ENCODE measurements at regions not wholly inside any gene's neighbourhood (a gene's known extent, or its start where the extent isn't known, plus 50 kb on each side); places are given as distances from the start of the nearest gene placed in this dataset.
A peak's percentile ranks its signal among the peaks of the same experiment; 100 is the strongest.

GRCh38 chr2:217184242-217184641 is 324.4 kb upstream of the TNP1 start:
- DNase-seq = no peak

- DNase-seq = no peak
Measured at GRCh38 chr2:217183471-217183870, 323.6 kb upstream of the TNP1 start.

- no peak for DNase-seq
Measured at GRCh38 chr2:217182926-217183325, 323.1 kb upstream of the TNP1 start.

- DNase-seq = no peak
Measured at GRCh38 chr2:217181512-217181911, 321.6 kb upstream of the TNP1 start.

- no peak for DNase-seq
Measured at GRCh38 chr2:217179854-217180253, 320.0 kb upstream of the TNP1 start.

GRCh38 chr2:217178341-217178740 is 318.5 kb upstream of the TNP1 start:
- no peak for DNase-seq

- no peak for DNase-seq
Measured at GRCh38 chr2:217177720-217178119, 317.9 kb upstream of the TNP1 start.

DNA sequence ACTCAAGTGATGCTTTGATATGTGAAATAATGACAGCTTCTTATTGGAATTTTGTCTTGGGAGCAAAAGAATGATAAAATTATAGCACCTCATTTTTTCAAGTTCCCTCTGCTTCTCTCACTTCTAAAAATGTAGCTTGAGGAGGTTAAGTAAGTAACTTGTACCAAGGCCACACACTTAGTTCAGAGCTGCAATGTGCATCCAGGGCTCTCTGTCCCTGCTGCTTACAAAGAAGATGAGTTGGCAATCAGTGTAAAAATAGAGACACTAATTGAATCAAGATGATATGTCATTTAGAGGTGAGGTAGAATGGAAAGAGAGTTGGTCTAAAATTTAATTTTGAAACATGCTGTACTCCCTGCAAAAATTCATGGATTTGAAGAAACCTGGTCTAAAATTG is 312.0 kb upstream of the TNP1 start:
- no peak for DNase-seq

DNA sequence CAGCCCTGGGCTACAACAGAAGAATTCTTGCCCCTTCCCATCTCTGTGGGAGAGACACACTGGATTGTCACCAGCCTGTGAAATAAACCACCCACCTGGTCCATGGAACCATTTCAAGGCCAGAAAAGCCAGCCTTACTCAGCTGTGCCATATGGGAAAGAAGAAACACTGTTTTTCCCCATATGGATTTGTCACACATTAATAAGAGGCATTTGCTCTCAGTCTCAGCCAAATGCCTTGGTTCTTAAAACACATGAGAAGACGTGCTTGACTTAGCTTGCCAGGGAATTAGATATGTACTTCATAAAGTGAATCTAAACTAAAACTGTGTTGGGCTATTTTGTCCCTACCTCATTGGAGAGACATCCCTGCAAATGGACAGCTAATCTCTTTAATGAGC is 308.6 kb upstream of the TNP1 start:
- DNase-seq = peak; percentile 71

DNA sequence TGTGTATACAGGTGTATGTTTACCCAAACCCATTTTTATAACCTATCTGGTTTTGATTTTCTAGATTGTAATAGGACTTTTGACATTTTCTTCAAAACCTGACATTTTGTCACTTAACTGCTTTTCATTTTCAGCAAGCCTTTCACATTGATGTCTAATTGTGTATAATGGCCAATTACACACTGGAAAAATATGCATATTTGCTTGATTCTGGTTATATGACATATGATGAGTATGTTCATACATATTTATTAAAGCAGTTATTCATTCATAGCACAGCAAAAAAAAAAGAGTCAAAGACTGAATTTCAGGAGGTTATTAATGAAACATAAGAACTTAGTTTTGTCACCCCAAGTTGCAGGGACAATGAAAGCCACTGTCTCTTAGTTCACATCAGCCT is 307.7 kb upstream of the TNP1 start:
- DNase-seq = no peak

GRCh38 chr2:217166241-217166850 is 306.5 kb upstream of the TNP1 start:
- no peak for DNase-seq

GRCh38 chr2:217165547-217165946 is 305.7 kb upstream of the TNP1 start:
- no peak for DNase-seq

DNA sequence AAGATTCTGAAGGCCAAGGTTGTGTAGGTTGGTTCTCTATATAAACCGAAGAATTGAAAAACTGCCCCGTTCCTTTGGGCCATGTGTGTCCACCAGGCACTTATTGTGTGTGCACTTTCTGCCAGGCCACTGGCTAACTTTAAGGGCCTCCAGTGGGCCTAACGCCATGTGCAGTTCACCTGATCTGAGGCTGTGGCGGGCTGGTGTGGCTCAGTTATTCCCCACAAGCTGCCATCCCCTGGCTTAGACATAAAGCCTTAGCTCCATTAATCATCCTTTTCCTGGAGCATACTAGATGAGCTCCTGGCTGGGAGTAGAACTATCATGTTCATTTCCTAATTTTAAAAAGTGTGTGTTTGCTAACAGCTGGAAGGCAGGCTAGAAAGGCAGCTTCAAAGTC is 304.1 kb upstream of the TNP1 start:
- DNase-seq = peak; percentile 47

DNA sequence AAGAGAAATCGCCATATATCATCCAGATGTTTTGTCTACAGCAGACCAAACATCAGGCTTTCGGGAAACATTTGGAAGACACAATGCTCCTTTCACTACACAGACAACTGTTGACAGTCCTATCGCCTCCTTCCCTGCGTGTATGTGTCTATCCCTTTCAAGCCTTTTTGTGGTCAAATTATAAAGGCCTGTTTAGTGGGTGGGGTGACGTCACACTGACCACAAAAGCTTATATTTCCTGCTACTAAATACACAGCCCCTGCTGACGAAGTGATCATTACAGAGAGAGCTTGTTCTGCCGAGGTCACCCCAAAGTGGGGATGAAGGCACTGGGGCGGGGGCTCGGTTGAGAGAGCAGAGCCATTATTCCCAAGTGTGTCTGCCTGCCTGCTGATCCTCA is 302.7 kb upstream of the TNP1 start:
- peak; percentile 74 for DNase-seq

DNA sequence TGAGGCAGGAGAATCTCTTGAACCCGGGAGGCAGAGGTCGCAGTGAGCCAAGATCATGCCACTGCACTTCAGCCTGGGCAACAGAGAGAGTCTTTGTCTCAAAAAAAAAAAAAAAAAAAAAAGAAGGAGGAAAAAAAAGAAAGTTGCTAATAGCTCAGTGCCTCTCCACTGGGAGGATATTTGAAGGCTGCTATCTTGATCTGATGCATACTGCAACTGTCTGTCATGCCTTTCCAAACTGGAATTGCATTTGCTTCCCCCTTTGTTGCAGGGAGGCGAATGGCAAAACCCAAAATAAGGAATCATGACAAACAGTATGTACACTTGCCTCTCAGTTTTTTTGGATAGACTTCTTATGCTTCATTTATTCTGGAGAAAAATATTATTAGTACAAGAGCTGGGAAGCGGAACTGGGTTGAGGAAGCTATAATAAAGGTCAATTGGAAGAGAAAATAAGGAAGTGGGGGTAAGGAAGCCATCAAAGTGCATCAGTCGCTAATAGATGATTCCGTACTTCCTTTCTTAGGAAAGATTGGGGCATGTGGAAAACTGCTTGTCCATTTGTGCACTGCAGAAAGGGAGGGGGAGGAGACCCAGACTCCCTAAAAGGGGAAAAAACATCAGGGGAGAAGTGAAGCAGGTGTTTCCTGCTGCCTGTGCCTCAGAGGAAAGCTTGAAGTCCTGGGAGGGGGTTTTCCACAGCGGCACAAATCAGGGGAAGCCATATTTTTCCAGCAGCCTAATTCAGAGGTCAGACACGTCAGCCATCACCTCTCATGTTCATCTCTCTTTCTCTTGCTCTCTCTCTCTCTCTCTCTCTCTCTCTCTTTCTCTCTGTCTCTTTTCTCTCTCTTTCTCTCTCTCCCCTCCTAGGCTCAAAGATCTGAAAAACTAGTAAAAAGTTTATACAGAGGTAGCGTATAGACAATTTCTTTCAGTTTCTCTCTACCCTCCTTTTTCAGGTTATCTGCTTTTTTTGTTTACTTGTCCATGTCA is 301.4 kb upstream of the TNP1 start:
- no peak for DNase-seq

DNA sequence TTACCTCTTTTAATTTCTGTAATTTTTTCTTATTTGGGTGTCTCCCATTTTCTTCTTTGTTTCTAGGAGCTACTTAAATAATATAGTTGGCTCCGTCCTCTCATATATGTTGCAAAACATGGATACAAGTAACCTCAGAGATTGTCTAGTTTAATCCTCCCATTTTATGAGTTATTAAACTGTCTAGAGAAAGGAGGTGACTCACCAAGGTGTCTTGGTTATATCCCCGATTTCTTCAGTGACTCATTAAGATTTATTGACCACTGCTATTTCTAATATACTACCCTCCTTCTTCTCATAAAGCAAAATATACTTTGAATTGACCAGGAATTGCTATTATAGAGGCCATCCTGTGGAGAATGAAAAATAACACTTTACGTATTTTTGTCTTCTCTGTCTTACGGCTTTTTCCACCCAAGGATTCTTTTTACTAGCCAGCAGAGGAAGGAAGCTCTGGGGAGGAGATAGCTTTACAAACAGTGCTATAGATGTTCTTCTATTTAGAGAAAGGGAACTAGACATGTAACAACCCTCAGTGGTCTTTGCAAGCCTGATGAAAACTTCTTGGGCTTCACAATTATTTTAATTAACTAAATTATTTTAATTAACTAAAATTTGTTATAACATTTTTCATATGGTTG is 300.4 kb upstream of the TNP1 start:
- DNase-seq = no peak

DNA sequence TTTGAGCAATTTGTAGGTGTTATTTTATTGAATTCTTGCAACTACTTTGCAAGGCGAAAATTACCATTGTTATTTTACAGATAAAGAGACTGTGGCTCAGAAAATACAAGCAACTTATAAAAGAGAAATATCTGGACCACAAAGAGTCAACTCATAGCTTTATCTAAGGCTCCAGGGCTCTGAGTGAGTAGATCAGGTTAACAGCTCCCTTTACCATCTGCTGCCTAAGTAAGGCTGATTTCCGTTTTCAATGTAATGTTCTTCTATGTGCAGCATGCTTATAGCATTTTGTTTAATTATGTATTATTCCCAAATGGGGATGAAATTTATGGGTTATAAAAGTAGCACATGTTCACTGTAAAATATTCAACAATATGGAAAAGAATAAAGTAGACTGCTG is 299.1 kb upstream of the TNP1 start:
- no peak for DNase-seq

GRCh38 chr2:217157581-217157980 is 297.7 kb upstream of the TNP1 start:
- DNase-seq = no peak

DNA sequence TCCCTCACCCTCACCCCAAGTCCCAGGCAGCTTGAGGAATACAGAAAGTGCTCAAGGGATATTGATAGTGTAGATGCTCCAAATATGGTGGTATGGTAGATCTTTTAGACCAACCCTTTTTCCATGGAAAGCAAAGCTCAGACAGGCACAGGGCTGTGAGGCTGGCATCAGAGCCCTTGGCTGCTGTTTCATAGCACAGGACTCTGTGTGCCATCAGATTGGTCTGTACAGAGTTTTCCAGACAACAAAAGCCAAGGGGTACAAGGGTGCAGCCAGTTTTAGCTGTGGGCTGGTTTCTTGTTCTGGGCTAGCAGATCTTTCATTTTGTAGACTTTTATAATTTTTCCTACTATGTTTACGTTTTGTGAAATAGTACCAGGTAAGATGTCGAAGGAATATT is 296.9 kb upstream of the TNP1 start:
- no peak for DNase-seq

DNA sequence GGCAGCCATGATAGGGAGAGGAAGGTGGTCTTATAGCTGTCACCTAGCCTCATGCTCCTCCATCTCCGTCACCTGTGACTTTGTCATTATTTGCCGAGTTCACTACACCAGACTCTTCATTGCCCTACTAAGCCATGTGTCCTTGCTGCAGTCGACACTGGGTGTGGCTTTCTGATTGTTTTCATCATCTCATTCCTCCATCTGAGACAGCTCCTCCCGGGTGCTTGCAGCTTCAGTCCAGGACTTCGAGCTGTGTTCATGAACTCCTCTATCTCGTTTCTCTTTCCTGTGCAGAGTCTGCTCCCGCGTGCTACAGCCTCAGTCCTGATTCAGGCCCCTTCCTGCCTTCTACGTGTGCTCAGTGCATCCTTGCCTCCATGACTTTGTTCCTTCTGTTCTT is 295.1 kb upstream of the TNP1 start:
- no peak for DNase-seq

- no peak for DNase-seq
Measured at GRCh38 chr2:217153510-217153909, 293.6 kb upstream of the TNP1 start.

- no peak for DNase-seq
Measured at GRCh38 chr2:217152831-217153230, 293.0 kb upstream of the TNP1 start.

GRCh38 chr2:217151509-217152206 is 291.8 kb upstream of the TNP1 start:
- DNase-seq = no peak

Data from left hindlimb (tissue), 1 donor.